ENCODE measurements at regions not wholly inside any gene's neighbourhood (a gene's known extent, or its start where the extent isn't known, plus 50 kb on each side); places are given as distances from the start of the nearest gene placed in this dataset.

DNA sequence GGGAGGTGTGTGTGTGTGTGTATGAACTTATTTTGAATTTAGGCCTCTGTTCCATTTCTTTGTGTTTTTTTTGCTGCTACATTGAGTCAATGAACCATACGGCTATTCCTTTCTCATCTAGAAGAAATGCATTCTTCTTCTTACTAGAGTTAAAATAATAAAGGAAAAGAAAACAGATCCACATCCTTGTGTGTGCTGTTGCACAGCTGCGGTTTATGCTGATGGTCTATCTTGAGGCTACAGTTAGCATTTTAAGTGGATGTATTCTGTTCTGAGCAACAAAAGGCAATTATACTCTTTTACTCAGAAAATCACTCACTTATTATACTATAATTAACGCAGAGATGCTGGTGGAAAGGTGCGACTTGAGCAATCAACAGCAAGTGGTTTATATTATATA lies 615.0 kb upstream of the MBL2 start:
- no peaks in the 10 kb centered on the region for H3K27me3 Mint-ChIP-seq
- H3K4me1 Mint-ChIP-seq = no peaks in the 10 kb centered on the region
- peaks cover 6% of the 10 kb centered on the region for H3K9me3 Mint-ChIP-seq
- H3K27ac Mint-ChIP-seq = no peak overlapping the region
- no peak for ATAC-seq (ENCODE audit: low read depth)
- no peak for DNase-seq
- TF ChIP-seq, protein P1, sequence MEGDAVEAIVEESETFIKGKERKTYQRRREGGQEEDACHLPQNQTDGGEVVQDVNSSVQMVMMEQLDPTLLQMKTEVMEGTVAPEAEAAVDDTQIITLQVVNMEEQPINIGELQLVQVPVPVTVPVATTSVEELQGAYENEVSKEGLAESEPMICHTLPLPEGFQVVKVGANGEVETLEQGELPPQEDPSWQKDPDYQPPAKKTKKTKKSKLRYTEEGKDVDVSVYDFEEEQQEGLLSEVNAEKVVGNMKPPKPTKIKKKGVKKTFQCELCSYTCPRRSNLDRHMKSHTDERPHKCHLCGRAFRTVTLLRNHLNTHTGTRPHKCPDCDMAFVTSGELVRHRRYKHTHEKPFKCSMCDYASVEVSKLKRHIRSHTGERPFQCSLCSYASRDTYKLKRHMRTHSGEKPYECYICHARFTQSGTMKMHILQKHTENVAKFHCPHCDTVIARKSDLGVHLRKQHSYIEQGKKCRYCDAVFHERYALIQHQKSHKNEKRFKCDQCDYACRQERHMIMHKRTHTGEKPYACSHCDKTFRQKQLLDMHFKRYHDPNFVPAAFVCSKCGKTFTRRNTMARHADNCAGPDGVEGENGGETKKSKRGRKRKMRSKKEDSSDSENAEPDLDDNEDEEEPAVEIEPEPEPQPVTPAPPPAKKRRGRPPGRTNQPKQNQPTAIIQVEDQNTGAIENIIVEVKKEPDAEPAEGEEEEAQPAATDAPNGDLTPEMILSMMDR (IDR thresholded peaks at IDR 0.05) = no peak
- H3K4me3 Mint-ChIP-seq = no peak overlapping the region
- CTCF ChIA-PET = no interaction called here
- intact Hi-C loops (cut with micrococcal nuclease) = no loop called here
- no peaks in the 10 kb centered on the region for H3K36me3 Mint-ChIP-seq (ENCODE audit: low read depth)
- POLR2A ChIA-PET = no interaction called here

DNA sequence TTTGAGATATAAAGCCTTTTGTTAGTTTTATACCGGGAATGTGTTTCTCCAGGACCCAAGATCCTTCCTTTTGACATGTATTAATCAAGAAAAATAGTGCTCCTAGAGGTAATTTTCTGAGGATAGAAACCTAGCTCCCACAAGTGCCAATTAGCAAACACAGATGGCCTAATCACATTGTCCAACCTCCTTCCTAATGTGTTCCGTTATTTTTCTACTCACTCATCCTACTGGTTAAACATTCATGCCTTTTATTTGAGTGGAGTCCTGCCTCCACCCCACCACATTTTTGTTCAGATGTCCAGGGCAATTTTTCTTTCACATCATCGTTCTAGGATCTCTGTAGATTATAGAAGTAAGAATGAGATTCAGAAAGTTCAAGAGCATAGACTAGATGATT lies 610.0 kb upstream of the MBL2 start:
- Mint-ChIP-seq H3K27ac (no peak overlapping the region), H3K27me3 (no peaks in the 10 kb centered on the region), H3K36me3 (ENCODE audit: low read depth) (no peaks in the 10 kb centered on the region), H3K4me3 (no peak overlapping the region), H3K9me3 (peaks cover 2% of the 10 kb centered on the region), H3K4me1 (no peaks in the 10 kb centered on the region)
- POLR2A ChIA-PET = no interaction called here
- intact Hi-C loops (cut with micrococcal nuclease) = no loop called here
- DNase-seq (no peak), ATAC-seq (ENCODE audit: low read depth) (no peak)
- TF ChIP-seq, protein P1 (IDR thresholded peaks at IDR 0.05) = no peak
- CTCF ChIA-PET = no interaction called here

DNA sequence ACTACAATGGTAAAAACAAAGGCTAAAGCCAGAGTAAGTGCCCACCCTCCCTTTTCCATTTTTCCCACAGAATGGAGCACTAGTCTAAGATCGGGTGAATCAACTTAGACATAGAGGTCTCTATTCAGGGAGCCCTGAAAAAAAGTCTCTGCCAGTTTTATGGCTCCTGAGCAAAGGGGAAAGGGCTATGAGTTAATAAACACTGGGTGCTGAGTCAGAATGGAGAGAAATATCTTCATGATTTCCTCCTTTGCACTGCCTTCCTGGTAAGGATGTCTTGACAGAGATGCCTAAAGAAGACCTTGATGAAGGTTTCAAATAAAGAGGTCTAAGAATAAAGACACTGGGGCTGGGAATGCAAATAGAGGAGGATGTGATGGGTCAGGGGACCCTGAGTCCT lies 607.4 kb upstream of the MBL2 start:
- peaks cover 4% of the 10 kb centered on the region for H3K9me3 Mint-ChIP-seq
- intact Hi-C loops (cut with micrococcal nuclease) = no loop called here
- no peaks in the 10 kb centered on the region for H3K36me3 Mint-ChIP-seq (ENCODE audit: low read depth)
- POLR2A ChIA-PET = no interaction called here
- CTCF ChIA-PET = no interaction called here
- no peaks in the 10 kb centered on the region for H3K27me3 Mint-ChIP-seq
- no peak for ATAC-seq (ENCODE audit: low read depth)
- H3K4me1 Mint-ChIP-seq = no peaks in the 10 kb centered on the region
- TF ChIP-seq, protein P1 (IDR thresholded peaks at IDR 0.05) = no peak
- DNase-seq = no peak
- no peak overlapping the region for H3K27ac Mint-ChIP-seq
- no peak overlapping the region for H3K4me3 Mint-ChIP-seq

DNA sequence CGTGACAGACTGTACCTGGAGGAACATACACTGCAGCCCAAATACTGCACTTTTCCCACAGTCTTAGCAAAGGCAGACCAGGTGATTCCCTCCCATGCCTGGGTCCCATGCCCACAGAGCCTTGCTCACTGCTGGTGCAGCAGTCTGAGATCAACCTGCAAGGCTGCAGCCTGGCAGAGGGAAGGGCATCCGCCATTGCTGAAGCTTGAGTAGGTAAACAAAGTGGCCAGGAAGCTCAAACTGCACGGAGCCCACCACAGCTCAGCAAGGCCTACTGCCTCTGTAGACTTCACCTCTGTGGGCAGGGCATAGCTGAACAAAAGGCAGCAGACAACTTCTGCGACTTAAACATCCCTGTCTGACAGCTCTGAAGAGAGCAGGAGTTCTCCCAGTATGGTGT lies 597.8 kb upstream of the MBL2 start:
- no peaks in the 10 kb centered on the region for H3K4me1 Mint-ChIP-seq
- H3K4me3 Mint-ChIP-seq = no peak overlapping the region
- peaks cover 9% of the 10 kb centered on the region for H3K9me3 Mint-ChIP-seq
- no peak for ATAC-seq (ENCODE audit: low read depth)
- intact Hi-C loops (cut with micrococcal nuclease) = no loop called here
- no peak overlapping the region for H3K27ac Mint-ChIP-seq
- ChIA-PET POLR2A (no interaction called here), CTCF (no interaction called here)
- H3K36me3 Mint-ChIP-seq (ENCODE audit: low read depth) = no peaks in the 10 kb centered on the region
- DNase-seq = no peak
- no peaks in the 10 kb centered on the region for H3K27me3 Mint-ChIP-seq
- TF ChIP-seq, protein P1 (IDR thresholded peaks at IDR 0.05) = no peak

DNA sequence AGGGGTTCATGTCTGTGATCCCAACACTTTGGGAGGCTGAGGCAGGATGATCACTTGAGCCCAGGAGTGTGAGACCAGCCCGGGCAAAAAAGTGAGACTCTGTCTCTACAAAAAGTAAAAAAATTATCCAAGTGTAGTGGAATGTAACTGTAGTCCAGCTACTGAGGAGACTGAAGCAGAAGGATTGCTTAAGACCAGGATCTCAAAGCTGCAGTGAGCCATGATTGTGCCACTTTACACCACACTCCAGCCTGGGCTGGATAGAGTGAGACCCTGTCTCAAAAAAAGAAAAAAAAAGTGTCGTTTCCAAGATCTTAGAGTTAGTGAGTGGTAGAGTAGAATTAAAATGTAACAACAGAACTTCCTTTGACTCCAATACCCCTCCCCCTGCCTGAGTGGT lies 589.4 kb upstream of the MBL2 start:
- DNase-seq (no peak), ATAC-seq (ENCODE audit: low read depth) (no peak)
- POLR2A ChIA-PET = no interaction called here
- no peak overlapping the region for H3K4me3 Mint-ChIP-seq
- CTCF ChIA-PET = no interaction called here
- TF ChIP-seq, protein P1 (IDR thresholded peaks at IDR 0.05) = no peak
- no peaks in the 10 kb centered on the region for H3K4me1 Mint-ChIP-seq
- H3K9me3 Mint-ChIP-seq = peaks cover 11% of the 10 kb centered on the region
- H3K27me3 Mint-ChIP-seq = no peaks in the 10 kb centered on the region
- H3K36me3 Mint-ChIP-seq (ENCODE audit: low read depth) = no peaks in the 10 kb centered on the region
- no peak overlapping the region for H3K27ac Mint-ChIP-seq
- intact Hi-C loops (cut with micrococcal nuclease) = no loop called here

Data from activated B cell treated with CpG ODN at 0.5 μM for 24 hours (primary cell).